H1 (cell line): ENCODE measurements at regions not wholly inside any gene's neighbourhood (a gene's known extent, or its start where the extent isn't known, plus 50 kb on each side); places are given as distances from the start of the nearest gene placed in this dataset.

Source experiments
- CTCF ChIA-PET: fragments of 300-600 bp; sonication (Branson Sonifier 250); formaldehyde crosslinking; loops from one replicate; lab custom pipeline; 2021; ENCODE audit not compliant: partially characterized antibody; lab: Charles Lee
- POLR2A ChIA-PET: fragments of 300-600 bp; sonication (Branson Sonifier 250); formaldehyde crosslinking; loops from one replicate; lab custom pipeline; 2021; ENCODE audit warnings: inconsistent platforms; ENCODE audit not compliant: partially characterized antibody; lab: Charles Lee
- DNase-seq, 2 experiments: peaks; one replicate each; pipeline versions ENCODE4 v3.0.0 to v3.0.0-alpha.2; 2010 to 2022; ENCODE audit warnings: low spot score in 2 of 2, low read depth in 1 of 2, mixed read lengths in 1 of 2
- FAIRE-seq: peaks from 2 replicates; lab custom pipeline; 2011; peaks lifted over from hg19 to GRCh38; lab: Jason Lieb, UNC
- H2AFZ ChIP-seq: 2 replicates; pipeline ENCODE4 v1.8.1; 2012; ENCODE audit warnings: low read length, inconsistent platforms
- H2AK5ac ChIP-seq: 2 replicates; pipeline ENCODE4 v1.6.1; 2013; ENCODE audit warnings: low read depth, low read length
- H2BK120ac ChIP-seq: replicated peaks from 2 replicates; pipeline ENCODE3; 2013; ENCODE audit warnings: low read depth, low read length, inconsistent platforms
- H2BK12ac ChIP-seq: 2 replicates; pipeline ENCODE4 v1.6.1; 2013; ENCODE audit warnings: low read depth, low read length
- H2BK15ac ChIP-seq: 2 replicates; pipeline ENCODE4 v1.6.1; 2013; ENCODE audit warnings: low read length
- H2BK20ac ChIP-seq: 2 replicates; pipeline ENCODE4 v1.6.1; 2013; ENCODE audit warnings: low read length
- H2BK5ac ChIP-seq: 2 replicates; pipeline ENCODE4 v1.6.1; 2013; ENCODE audit warnings: low read depth, low read length
- H3K14ac ChIP-seq: 2 replicates; pipeline ENCODE4 v1.6.1; 2013; ENCODE audit warnings: inconsistent platforms; ENCODE audit not compliant: insufficient read length
- H3K18ac ChIP-seq: 2 replicates; pipeline ENCODE4 v1.6.1; 2013; ENCODE audit warnings: low read length; ENCODE audit errors: extremely low read depth
- H3K23ac ChIP-seq: 2 replicates; pipeline ENCODE4 v1.6.1; 2013; ENCODE audit warnings: inconsistent platforms; ENCODE audit not compliant: insufficient read length
- H3K23me2 ChIP-seq: 2 replicates; pipeline ENCODE4 v1.6.1; 2013; ENCODE audit warnings: low read depth, low read length
- H3K27ac ChIP-seq: 2 replicates; pipeline ENCODE4 v1.6.1; 2011; ENCODE audit warnings: low read depth, low read length, inconsistent platforms
- H3K27me3 ChIP-seq, 4 experiments: replicated peaks in 1 of 4; 1 replicate in 1 of 4; 2 replicates in 3 of 4; pipeline versions ENCODE4 v1.6.1 to v1.8.1; 2011 to 2013; ENCODE audit warnings: low read length in 3 of 4, mild to moderate bottlenecking in 3 of 4, inconsistent platforms in 2 of 4, mixed read lengths in 2 of 4, moderate library complexity in 1 of 4; ENCODE audit not compliant: control insufficient read depth in 3 of 4, insufficient read depth in 3 of 4; ENCODE audit errors: extremely low read depth in 1 of 4
- H3K36me3 ChIP-seq, 4 experiments: 2 replicates each; pipeline versions ENCODE4 v1.6.1 to v1.8.1; 2011 to 2013; ENCODE audit warnings: mild to moderate bottlenecking in 4 of 4, low read length in 3 of 4, moderate library complexity in 2 of 4, control low read depth in 1 of 4, inconsistent platforms in 1 of 4; ENCODE audit not compliant: insufficient read depth in 4 of 4, control insufficient read depth in 2 of 4
- H3K4ac ChIP-seq: replicated peaks from 2 replicates; pipeline ENCODE3; 2013; ENCODE audit warnings: low read length, low read depth, mixed read lengths, inconsistent platforms; ENCODE audit not compliant: insufficient read length
- H3K4me1 ChIP-seq, 4 experiments: replicated peaks in 1 of 4; 1 replicate in 1 of 4; 2 replicates in 3 of 4; pipeline versions ENCODE4 v1.6.1 to v1.8.1; 2011 to 2013; ENCODE audit warnings: low read length in 3 of 4, inconsistent platforms in 2 of 4, mixed read lengths in 1 of 4; ENCODE audit not compliant: insufficient read depth in 4 of 4, control insufficient read depth in 3 of 4
- H3K4me2 ChIP-seq, 2 experiments: 2 replicates each; pipeline versions ENCODE4 v1.6.1 to v1.8.1; 2011 to 2013; ENCODE audit warnings: low read depth in 2 of 2, low read length in 2 of 2, control low read depth in 1 of 2, inconsistent platforms in 1 of 2, mild to moderate bottlenecking in 1 of 2; ENCODE audit not compliant: insufficient read depth in 1 of 2
- H3K4me3 ChIP-seq, 4 experiments: fragments of 200-600, 300-600 bp in 1 of 4; sonication (generic), shearing (Covaris generic), sonication (Bioruptor Twin) in 1 of 4; 2 replicates each; pipeline versions ENCODE4 v1.5.1 to v1.8.1; 2011 to 2016; ENCODE audit warnings: low read length in 4 of 4, low read depth in 3 of 4, control low read depth in 2 of 4, inconsistent platforms in 2 of 4, mild to moderate bottlenecking in 2 of 4, mixed read lengths in 1 of 4, moderate library complexity in 1 of 4; ENCODE audit not compliant: insufficient read depth in 2 of 4; ENCODE audit errors: extremely low read depth in 1 of 4
- H3K56ac ChIP-seq: replicated peaks from 2 replicates; pipeline ENCODE3; 2013; ENCODE audit warnings: low read depth, mild to moderate bottlenecking, mixed read lengths, low read length, inconsistent platforms; ENCODE audit not compliant: insufficient read length
- H3K79me1 ChIP-seq: 2 replicates; pipeline ENCODE4 v1.6.1; 2013; ENCODE audit warnings: low read depth, low read length, control low read depth
- H3K79me2 ChIP-seq, 2 experiments: 2 replicates each; pipeline versions ENCODE4 v1.6.1 to v1.8.1; 2012 to 2013; ENCODE audit warnings: low read length in 2 of 2, mild to moderate bottlenecking in 2 of 2, inconsistent platforms in 1 of 2; ENCODE audit not compliant: insufficient read depth in 2 of 2, control insufficient read depth in 1 of 2
- H3K9ac ChIP-seq, 4 experiments: replicated peaks in 1 of 4; 1 replicate in 1 of 4; 2 replicates in 3 of 4; pipeline versions ENCODE4 v1.6.1 to v1.8.1; 2011 to 2013; ENCODE audit warnings: low read depth in 3 of 4, low read length in 3 of 4, control low read depth in 2 of 4, mild to moderate bottlenecking in 2 of 4, moderate library complexity in 2 of 4, inconsistent platforms in 1 of 4; ENCODE audit errors: extremely low read depth in 1 of 4
- H3K9me3 ChIP-seq, 2 experiments: 2 replicates each; pipeline versions ENCODE4 v1.6.1 to v1.8.1; 2012 to 2013; ENCODE audit warnings: mild to moderate bottlenecking in 2 of 2, moderate library complexity in 2 of 2, control low read depth in 1 of 2, inconsistent platforms in 1 of 2, low read depth in 1 of 2, low read length in 1 of 2, mixed read lengths in 1 of 2; ENCODE audit not compliant: insufficient read depth in 2 of 2
- H4K20me1 ChIP-seq, 2 experiments: replicated peaks in 1 of 2; 2 replicates each; pipeline versions ENCODE3 to v1.8.1; 2011 to 2013; ENCODE audit warnings: inconsistent platforms in 2 of 2, low read length in 2 of 2, mild to moderate bottlenecking in 1 of 2; ENCODE audit not compliant: insufficient read depth in 2 of 2, control insufficient read depth in 1 of 2
- H4K5ac ChIP-seq: 2 replicates; pipeline ENCODE4 v1.6.1; 2013; ENCODE audit warnings: low read length, low read depth, mixed read lengths, inconsistent platforms; ENCODE audit not compliant: insufficient read length
- H4K8ac ChIP-seq: 2 replicates; pipeline ENCODE4 v1.8.0; 2013; ENCODE audit warnings: mild to moderate bottlenecking, moderate library complexity, low read length, inconsistent platforms; ENCODE audit not compliant: insufficient read depth; ENCODE audit errors: extremely low read depth
- H4K91ac ChIP-seq: replicated peaks from 2 replicates; pipeline ENCODE3; 2013; ENCODE audit warnings: low read length, mixed read lengths, inconsistent platforms; ENCODE audit not compliant: insufficient read length
- FOSL1 ChIP-seq: IDR thresholded peaks from 2 replicates; pipeline ENCODE4 v1.6.1; 2011; ENCODE audit warnings: mild to moderate bottlenecking, low read depth, low read length, moderate library complexity; ENCODE audit not compliant: insufficient read depth
- HDAC2 ChIP-seq, 2 experiments: fragments of 300-600 bp in 1 of 2; sonication (generic) in 1 of 2; IDR thresholded peaks; 2 replicates each; pipeline ENCODE4 v1.6.1; 2011 to 2012; ENCODE audit warnings: low read depth in 2 of 2, low read length in 2 of 2, mild to moderate bottlenecking in 2 of 2, moderate library complexity in 2 of 2, borderline replicate concordance in 1 of 2, inconsistent platforms in 1 of 2
- HDAC6 ChIP-seq: IDR thresholded peaks from one replicate; pipeline ENCODE4 v1.7.1; 2012; ENCODE audit warnings: low read depth, mild to moderate bottlenecking, inconsistent platforms, low read length, moderate library complexity
- JUND ChIP-seq: IDR thresholded peaks from 2 replicates; pipeline ENCODE4 v1.6.1; 2011; ENCODE audit warnings: mild to moderate bottlenecking, improper control_type of control experiment, low read length
- KDM1A ChIP-seq: fragments of 200-600, 300-600 bp; sonication (generic); IDR thresholded peaks from 2 replicates; pipeline ENCODE4 v1.7.1; 2016; ENCODE audit warnings: mild to moderate bottlenecking, low read length, borderline replicate concordance
- MAX ChIP-seq: IDR thresholded peaks from 2 replicates; pipeline ENCODE4 v1.6.1; 2012; ENCODE audit warnings: inconsistent platforms
- SIX5 ChIP-seq: IDR thresholded peaks from 2 replicates; pipeline ENCODE4 v1.6.1; 2011; ENCODE audit warnings: mild to moderate bottlenecking, low read depth, low read length
- TAF1 ChIP-seq: IDR thresholded peaks from 2 replicates; pipeline ENCODE4 v1.6.1; 2011; ENCODE audit warnings: mild to moderate bottlenecking, low read depth, low read length
- YY1 ChIP-seq: IDR thresholded peaks from 2 replicates; pipeline ENCODE4 v1.6.1; 2011; ENCODE audit warnings: low read depth, mild to moderate bottlenecking, low read length
- WGBS, 2 experiments: shearing (Covaris generic) in 1 of 2; methylation state at CpG; one replicate each; pipeline versions ENCODE4 v1.1.6 to v1.1.7; 2013 to 2015; ENCODE audit warnings: low lambda C conversion rate in 2 of 2, mixed read lengths in 2 of 2, inconsistent platforms in 1 of 2, low coverage in 1 of 2, missing lambda C conversion rate in 1 of 2; ENCODE audit not compliant: insufficient replicate concordance in 2 of 2, insufficient coverage in 1 of 2, insufficient read length in 1 of 2; ENCODE audit errors: extremely low coverage in 1 of 2, missing lambda C conversion rate in 1 of 2; 5-methylcytosine and 5-hydroxymethylcytosine counted together

- H2AFZ ChIP-seq = no peak overlapping the region
- no peaks in the 10 kb centered on the region for H3K27me3 ChIP-seq
- ChIA-PET POLR2A (interaction anchor here (0.5 to 1.8 kb wide), 3 partner anchors 11 to 28 kb away, joined by 3 to 5 read pairs (median 4); no protein-coding TSS in a partner anchor), CTCF (no interaction called here)
- no peak overlapping the region for H2BK5ac ChIP-seq
- H3K4me3 ChIP-seq = no peak overlapping the region
- peaks cover 0 to 30% (median 8%) of the 10 kb centered on the region in 4 experiments; a peak in 3 of 8 replicates for H3K36me3 ChIP-seq
- no peak overlapping the region for H3K4me2 ChIP-seq
- H4K20me1 ChIP-seq = peaks cover 0 to 5% of the 10 kb centered on the region in 2 experiments
- no peak overlapping the region for H3K9ac ChIP-seq
- TF ChIP-seq MAX = no peak
- no peak for TF ChIP-seq JUND
- no peak for TF ChIP-seq HDAC6
- TF ChIP-seq KDM1A = no peak
- TF ChIP-seq TAF1 = no peak
- no peak for TF ChIP-seq YY1
- TF ChIP-seq HDAC2 (IDR thresholded peaks at IDR 0.05; ENCODE audit: borderline replicate concordance in 1 of 2, low read depth in 2 of 2, low read length in 2 of 2) = no peak
- TF ChIP-seq SIX5 = no peak
- no peak for TF ChIP-seq FOSL1
- no peak overlapping the region for H3K23ac ChIP-seq
- H2AK5ac ChIP-seq = no peak overlapping the region
- no peaks in the 10 kb centered on the region for H3K23me2 ChIP-seq
- no peak overlapping the region for H3K4ac ChIP-seq
- no peak overlapping the region for H3K56ac ChIP-seq
- peaks cover 0 to 2% (median 0%) of the 10 kb centered on the region in 4 experiments; a peak in 1 of 7 replicates for H3K4me1 ChIP-seq
- H3K9me3 ChIP-seq = no peaks in the 10 kb centered on the region
- H4K8ac ChIP-seq = no peak overlapping the region
- H3K79me2 ChIP-seq = peaks cover 0 to 89% of the 10 kb centered on the region in 2 experiments; a peak in 3 of 4 replicates
- no peak overlapping the region for H2BK15ac ChIP-seq
- no peak overlapping the region for H3K18ac ChIP-seq
- WGBS, 2 experiments = 90% methylated on average over 2 of the region's 2 CpGs; no CpG with 5 or more reads in 1 of the 2 experiments
- H3K27ac ChIP-seq = no peak overlapping the region
- no peak overlapping the region for H3K14ac ChIP-seq
- FAIRE-seq (no peak), DNase-seq (no peak)
- no peak overlapping the region for H2BK12ac ChIP-seq
- no peaks in the 10 kb centered on the region for H3K79me1 ChIP-seq
- H4K5ac ChIP-seq = no peak overlapping the region
- H2BK120ac ChIP-seq = no peak overlapping the region
- H4K91ac ChIP-seq = no peak overlapping the region
- H2BK20ac ChIP-seq = no peak overlapping the region
Observed at GRCh38 chrX:45818913-45819312, 618.2 kb upstream of the DIPK2B start.
